GM12874 (cell line): ENCODE measurements at regions not wholly inside any gene's neighbourhood (a gene's known extent, or its start where the extent isn't known, plus 50 kb on each side); places are given as distances from the start of the nearest gene placed in this dataset.

Experiments
- CTCF ChIP-seq: IDR thresholded peaks from 2 replicates; pipeline ENCODE4 v1.5.1; 2011; ENCODE audit warnings: low read depth, mild to moderate bottlenecking, control low read depth, low read length, moderate library complexity; ENCODE audit not compliant: insufficient read depth

GRCh38 chr6:119479860-119480655, 130.5 kb upstream of the MAN1A1 start:
- no peak for TF ChIP-seq CTCF

- no peak for TF ChIP-seq CTCF
Observed at GRCh38 chr6:119476554-119476953, 127.0 kb upstream of the MAN1A1 start.

GRCh38 chr6:119476024-119476423, 126.5 kb upstream of the MAN1A1 start:
- no peak for TF ChIP-seq CTCF

- TF ChIP-seq CTCF, result no peak
Observed at GRCh38 chr6:119470893-119471542, 121.5 kb upstream of the MAN1A1 start.

GRCh38 chr6:119467488-119468081, 118.0 kb upstream of the MAN1A1 start:
- TF ChIP-seq CTCF, result no peak

GRCh38 chr6:119466226-119466625, 116.7 kb upstream of the MAN1A1 start:
- TF ChIP-seq CTCF, result no peak

GRCh38 chr6:119463081-119463626, 113.6 kb upstream of the MAN1A1 start:
- no peak for TF ChIP-seq CTCF
